OCI-LY7 (cell line): ENCODE measurements at regions not wholly inside any gene's neighbourhood (a gene's known extent, or its start where the extent isn't known, plus 50 kb on each side); places are given as distances from the start of the nearest gene placed in this dataset.

Source experiments
- EZH2phosphoT487 ChIP-seq: fragments of 200-600 bp; sonication (generic); IDR thresholded peaks from 2 replicates; pipeline ENCODE4 v1.6.1; 2018; ENCODE audit warnings: low read depth, borderline replicate concordance, mild to moderate bottlenecking, mixed run types, antibody characterized with exemption, low read length, moderate library complexity, mixed read lengths
- TF ChIP-seq, protein P1 (sequence below): fragments of 200-600 bp; sonication (generic); conservative IDR thresholded peaks from 2 replicates; pipeline ENCODE4 v1.5.1; 2014; ENCODE audit warnings: mild to moderate bottlenecking, antibody characterized with exemption, low read length, moderate library complexity, mixed read lengths

DNA sequence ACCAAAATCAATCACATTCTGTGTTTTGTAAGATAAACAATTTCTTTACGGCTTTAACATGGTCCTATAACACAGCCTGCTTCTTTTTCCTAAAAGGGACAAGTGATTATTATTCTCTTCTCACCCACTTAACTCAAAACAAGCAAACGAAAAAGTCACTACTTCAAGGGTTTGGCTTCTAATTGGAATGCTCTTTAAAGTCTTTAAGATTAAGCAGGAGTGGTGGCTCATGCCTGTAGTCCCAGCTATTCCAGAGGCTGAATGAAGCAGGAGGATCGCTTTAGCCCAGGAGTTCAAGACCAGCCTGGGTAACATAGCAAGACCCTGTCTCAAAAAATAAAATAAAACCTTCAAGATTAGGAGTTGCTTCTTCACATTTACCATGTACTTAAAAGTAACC is 66.6 kb upstream of the CNEP1R1 start:
- TF ChIP-seq, protein P1, sequence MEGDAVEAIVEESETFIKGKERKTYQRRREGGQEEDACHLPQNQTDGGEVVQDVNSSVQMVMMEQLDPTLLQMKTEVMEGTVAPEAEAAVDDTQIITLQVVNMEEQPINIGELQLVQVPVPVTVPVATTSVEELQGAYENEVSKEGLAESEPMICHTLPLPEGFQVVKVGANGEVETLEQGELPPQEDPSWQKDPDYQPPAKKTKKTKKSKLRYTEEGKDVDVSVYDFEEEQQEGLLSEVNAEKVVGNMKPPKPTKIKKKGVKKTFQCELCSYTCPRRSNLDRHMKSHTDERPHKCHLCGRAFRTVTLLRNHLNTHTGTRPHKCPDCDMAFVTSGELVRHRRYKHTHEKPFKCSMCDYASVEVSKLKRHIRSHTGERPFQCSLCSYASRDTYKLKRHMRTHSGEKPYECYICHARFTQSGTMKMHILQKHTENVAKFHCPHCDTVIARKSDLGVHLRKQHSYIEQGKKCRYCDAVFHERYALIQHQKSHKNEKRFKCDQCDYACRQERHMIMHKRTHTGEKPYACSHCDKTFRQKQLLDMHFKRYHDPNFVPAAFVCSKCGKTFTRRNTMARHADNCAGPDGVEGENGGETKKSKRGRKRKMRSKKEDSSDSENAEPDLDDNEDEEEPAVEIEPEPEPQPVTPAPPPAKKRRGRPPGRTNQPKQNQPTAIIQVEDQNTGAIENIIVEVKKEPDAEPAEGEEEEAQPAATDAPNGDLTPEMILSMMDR = no peak
- TF ChIP-seq EZH2phosphoT487 = no peak
